ENCODE measurements at regions not wholly inside any gene's neighbourhood (a gene's known extent, or its start where the extent isn't known, plus 50 kb on each side); places are given as distances from the start of the nearest gene placed in this dataset.

DNA sequence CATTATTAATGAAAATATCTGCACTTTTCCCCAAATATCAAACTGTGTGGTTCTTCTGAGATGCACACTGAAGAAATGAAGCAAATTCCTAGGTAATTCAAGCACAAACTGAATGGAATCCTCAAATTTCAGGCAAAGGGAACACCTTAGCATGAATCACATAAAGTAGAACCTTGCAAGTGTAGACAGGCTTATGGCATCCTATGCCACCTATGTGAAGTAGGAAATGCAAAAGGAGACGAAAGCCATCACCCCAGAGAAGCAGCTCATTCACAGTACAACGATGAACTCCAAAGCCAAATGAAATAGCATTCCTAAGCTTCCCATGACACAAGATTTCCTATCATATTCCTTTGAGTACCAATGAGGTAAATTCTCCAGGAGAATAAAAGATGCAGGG is 461.2 kb upstream of the RUNX1 start:
- Histone ChIP-seq H3K27me3 (ENCODE audit: control insufficient read depth, low read length) (peaks cover 13% of the 10 kb centered on the region), H4K20me1 (ENCODE audit: control insufficient read depth, insufficient read depth, low read depth, low read length) (no peaks in the 10 kb centered on the region), H3K4me2 (ENCODE audit: low read length) (no peak overlapping the region), H3K79me2 (ENCODE audit: control insufficient read depth, low read length) (no peaks in the 10 kb centered on the region), H3K36me3 (ENCODE audit: control insufficient read depth, low read length) (no peaks in the 10 kb centered on the region), H3K9me2 (replicated peaks; ENCODE audit: control insufficient read depth, low read length) (no peaks in the 10 kb centered on the region), H3K27ac (ENCODE audit: low read depth, low read length) (no peak overlapping the region), H3K9me3 (ENCODE audit: control insufficient read depth, insufficient read depth, low read length) (no peaks in the 10 kb centered on the region), H3K4me1 (ENCODE audit: control insufficient read depth, low read length) (no peaks in the 10 kb centered on the region), H3K4me3 (ENCODE audit: low read length) (no peak overlapping the region), H3F3A (ENCODE audit: control insufficient read depth, insufficient read depth) (no peaks in the 10 kb centered on the region)
- TF ChIP-seq EZH2phosphoT487 (IDR thresholded peaks at IDR 0.05; ENCODE audit: borderline replicate concordance, low read length), result no peak
- TF ChIP-seq, protein P1, sequence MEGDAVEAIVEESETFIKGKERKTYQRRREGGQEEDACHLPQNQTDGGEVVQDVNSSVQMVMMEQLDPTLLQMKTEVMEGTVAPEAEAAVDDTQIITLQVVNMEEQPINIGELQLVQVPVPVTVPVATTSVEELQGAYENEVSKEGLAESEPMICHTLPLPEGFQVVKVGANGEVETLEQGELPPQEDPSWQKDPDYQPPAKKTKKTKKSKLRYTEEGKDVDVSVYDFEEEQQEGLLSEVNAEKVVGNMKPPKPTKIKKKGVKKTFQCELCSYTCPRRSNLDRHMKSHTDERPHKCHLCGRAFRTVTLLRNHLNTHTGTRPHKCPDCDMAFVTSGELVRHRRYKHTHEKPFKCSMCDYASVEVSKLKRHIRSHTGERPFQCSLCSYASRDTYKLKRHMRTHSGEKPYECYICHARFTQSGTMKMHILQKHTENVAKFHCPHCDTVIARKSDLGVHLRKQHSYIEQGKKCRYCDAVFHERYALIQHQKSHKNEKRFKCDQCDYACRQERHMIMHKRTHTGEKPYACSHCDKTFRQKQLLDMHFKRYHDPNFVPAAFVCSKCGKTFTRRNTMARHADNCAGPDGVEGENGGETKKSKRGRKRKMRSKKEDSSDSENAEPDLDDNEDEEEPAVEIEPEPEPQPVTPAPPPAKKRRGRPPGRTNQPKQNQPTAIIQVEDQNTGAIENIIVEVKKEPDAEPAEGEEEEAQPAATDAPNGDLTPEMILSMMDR (IDR thresholded peaks at IDR 0.05; ENCODE audit: low read depth, low read length, poor library complexity, severe bottlenecking), result no peak

GRCh38 chr21:35509001-35509704 is 460.1 kb upstream of the RUNX1 start:
- no peaks in the 10 kb centered on the region for H3K36me3 ChIP-seq (ENCODE audit: control insufficient read depth, low read length)
- TF ChIP-seq EZH2phosphoT487 (IDR thresholded peaks at IDR 0.05; ENCODE audit: borderline replicate concordance, low read length), result no peak
- TF ChIP-seq, protein P1 (IDR thresholded peaks at IDR 0.05; ENCODE audit: low read depth, low read length, poor library complexity, severe bottlenecking), result no peak
- no peaks in the 10 kb centered on the region for H3K4me1 ChIP-seq (ENCODE audit: control insufficient read depth, low read length)
- H3K79me2 ChIP-seq (ENCODE audit: control insufficient read depth, low read length), result no peaks in the 10 kb centered on the region
- H3K9me3 ChIP-seq (ENCODE audit: control insufficient read depth, insufficient read depth, low read length), result no peaks in the 10 kb centered on the region
- H3K4me3 ChIP-seq (ENCODE audit: low read length), result no peak overlapping the region
- peaks cover 16% of the 10 kb centered on the region for H3K27me3 ChIP-seq (ENCODE audit: control insufficient read depth, low read length)
- H3K9me2 ChIP-seq (replicated peaks; ENCODE audit: control insufficient read depth, low read length), result no peaks in the 10 kb centered on the region
- no peak overlapping the region for H3K27ac ChIP-seq (ENCODE audit: low read depth, low read length)
- H3F3A ChIP-seq (ENCODE audit: control insufficient read depth, insufficient read depth), result no peaks in the 10 kb centered on the region
- H3K4me2 ChIP-seq (ENCODE audit: low read length), result no peak overlapping the region
- H4K20me1 ChIP-seq (ENCODE audit: control insufficient read depth, insufficient read depth, low read depth, low read length), result no peaks in the 10 kb centered on the region

- Histone ChIP-seq H3K4me2 (ENCODE audit: low read length) (no peak overlapping the region), H3K27ac (ENCODE audit: low read depth, low read length) (no peak overlapping the region), H3K36me3 (ENCODE audit: control insufficient read depth, low read length) (no peaks in the 10 kb centered on the region), H3K4me3 (ENCODE audit: low read length) (no peak overlapping the region), H3F3A (ENCODE audit: control insufficient read depth, insufficient read depth) (no peaks in the 10 kb centered on the region), H3K27me3 (ENCODE audit: control insufficient read depth, low read length) (peaks cover 24% of the 10 kb centered on the region), H3K79me2 (ENCODE audit: control insufficient read depth, low read length) (no peaks in the 10 kb centered on the region), H3K4me1 (ENCODE audit: control insufficient read depth, low read length) (no peaks in the 10 kb centered on the region), H4K20me1 (ENCODE audit: control insufficient read depth, insufficient read depth, low read depth, low read length) (no peaks in the 10 kb centered on the region), H3K9me2 (replicated peaks; ENCODE audit: control insufficient read depth, low read length) (no peaks in the 10 kb centered on the region), H3K9me3 (ENCODE audit: control insufficient read depth, insufficient read depth, low read length) (no peaks in the 10 kb centered on the region)
- no peak for TF ChIP-seq EZH2phosphoT487 (IDR thresholded peaks at IDR 0.05; ENCODE audit: borderline replicate concordance, low read length)
- TF ChIP-seq, protein P1 (IDR thresholded peaks at IDR 0.05; ENCODE audit: low read depth, low read length, poor library complexity, severe bottlenecking), result no peak
These were observed 459.2 kb upstream of the RUNX1 start for GRCh38 chr21:35508139-35508888.

All from DOHH2 (cell line).